K562 (cell line): ENCODE measurements at regions not wholly inside any gene's neighbourhood (a gene's known extent, or its start where the extent isn't known, plus 50 kb on each side); places are given as distances from the start of the nearest gene placed in this dataset.

Source experiments
- ATAC-seq: fragments of 200-7000 bp; cut with Tn5 transposase; 3 replicates; pipeline ENCODE4 v1.9.1; 2020; ENCODE audit warnings: moderate library complexity
- BruUV-seq: library from RNA; stranded (reverse); fragments of 400-500 nt; replicated peaks from 2 replicates; lab custom pipeline; 2021; lab: Mats Ljungman, UMichigan
- CTCF ChIA-PET: fragments of 300-600 bp; formaldehyde crosslinking; extraction: SDS; loops from one replicate; lab custom pipeline; 2021; ENCODE audit warnings: low intra/inter-chr PET ratio; lab: Yijun Ruan, JAX
- POLR2A ChIA-PET: fragments of 300-600, 350-650 bp; sonication (Branson Sonifier 250); formaldehyde crosslinking; extraction: SDS; loops from one replicate; lab custom pipeline; 2021; ENCODE audit warnings: antibody characterized with exemption, inconsistent platforms; lab: Yijun Ruan, JAX
- DNase-seq, 4 experiments: peaks; one replicate each; pipeline versions ENCODE4 v3.0.0 to v3.0.0-alpha.2; 2011 to 2018; ENCODE audit warnings: low spot score in 3 of 4, mixed read lengths in 3 of 4; ENCODE audit errors: extremely low read depth in 1 of 4
- FAIRE-seq: peaks from 2 replicates; lab custom pipeline; 2011; peaks lifted over from hg19 to GRCh38; lab: Jason Lieb, UNC
- H2AFZ ChIP-seq: 2 replicates; pipeline ENCODE4 v1.6.0; 2011; ENCODE audit warnings: low read depth, low read length, control low read depth, inconsistent platforms
- H3K27ac ChIP-seq: fragments of 200-600 bp; 3 replicates; pipeline ENCODE4 v1.8.0; 2011; ENCODE audit warnings: low read depth, mild to moderate bottlenecking, control low read depth, inconsistent platforms, low read length, moderate library complexity, mixed read lengths; ENCODE audit errors: extremely low read depth
- H3K27me3 ChIP-seq, 2 experiments: fragments of 300-600 bp in 1 of 2; 2 replicates in 1 of 2; 3 replicates in 1 of 2; pipeline versions ENCODE4 v1.6.0 to v1.8.0; 2011; ENCODE audit warnings: inconsistent platforms in 2 of 2, low read length in 2 of 2, mild to moderate bottlenecking in 1 of 2, mixed read lengths in 1 of 2, moderate library complexity in 1 of 2; ENCODE audit not compliant: control insufficient read depth in 2 of 2, insufficient read depth in 2 of 2
- H3K36me3 ChIP-seq: fragments of 300-600 bp; 3 replicates; pipeline ENCODE4 v1.8.0; 2011; ENCODE audit warnings: mild to moderate bottlenecking, low read length, inconsistent platforms; ENCODE audit not compliant: control insufficient read depth, insufficient read depth
- H3K4me1 ChIP-seq, 2 experiments: fragments of 200-600 bp in 1 of 2; replicated peaks in 1 of 2; 2 replicates in 1 of 2; 3 replicates in 1 of 2; pipeline versions ENCODE4 v1.5.1 to v1.8.0; 2011; ENCODE audit warnings: inconsistent platforms in 2 of 2, low read length in 2 of 2, mild to moderate bottlenecking in 1 of 2, mixed read lengths in 1 of 2, moderate library complexity in 1 of 2; ENCODE audit not compliant: control insufficient read depth in 2 of 2, insufficient read depth in 2 of 2
- H3K4me2 ChIP-seq: 2 replicates; pipeline ENCODE4 v1.6.1; 2011; ENCODE audit warnings: low read length, control low read depth, inconsistent platforms, mixed read lengths; ENCODE audit not compliant: insufficient read depth
- H3K4me3 ChIP-seq: fragments of 200-600 bp; sonication (generic), shearing (Covaris generic); 2 replicates; pipeline ENCODE4 v1.5.1; 2016; ENCODE audit warnings: control low read depth, inconsistent platforms
- H3K79me2 ChIP-seq: fragments of 200-600 bp; 3 replicates; pipeline ENCODE4 v1.8.0; 2011; ENCODE audit warnings: low read length, inconsistent platforms; ENCODE audit not compliant: control insufficient read depth, insufficient read depth
- H3K9ac ChIP-seq, 2 experiments: 2 replicates each; pipeline versions ENCODE4 v1.6.0 to v1.6.1; 2011; ENCODE audit warnings: low read depth in 2 of 2, low read length in 2 of 2, control low read depth in 1 of 2, inconsistent platforms in 1 of 2, mild to moderate bottlenecking in 1 of 2, mixed read lengths in 1 of 2; ENCODE audit not compliant: insufficient read depth in 1 of 2
- H3K9me1 ChIP-seq: one replicate; pipeline ENCODE4 v1.6.0; 2011; ENCODE audit warnings: inconsistent platforms, mild to moderate bottlenecking, low read length, moderate library complexity; ENCODE audit not compliant: control insufficient read depth, insufficient read depth
- H3K9me3 ChIP-seq: replicated peaks from 2 replicates; pipeline ENCODE4 v1.5.1; 2011; ENCODE audit warnings: low read depth, low read length, inconsistent platforms; ENCODE audit not compliant: control insufficient read depth, insufficient read depth
- H4K20me1 ChIP-seq: replicated peaks from 2 replicates; pipeline ENCODE4 v1.6.1; 2011; ENCODE audit warnings: low read length, inconsistent platforms, mixed read lengths; ENCODE audit not compliant: control insufficient read depth, insufficient read depth
- ARID1B ChIP-seq: fragments of 450-650 bp; IDR thresholded peaks from 2 replicates; pipeline ENCODE4 v1.6.1; 2016; ENCODE audit warnings: antibody characterized with exemption, mild to moderate bottlenecking, inconsistent platforms
- ATF4 ChIP-seq: fragments of 450-650 bp; formaldehyde crosslinking; IDR thresholded peaks from 2 replicates; pipeline ENCODE4 v1.4.0; 2022; ENCODE audit warnings: mild to moderate bottlenecking, moderate library complexity
- BACH1 ChIP-seq: fragments of 200-800 bp; sonication (Bioruptor generic); IDR thresholded peaks from 2 replicates; pipeline ENCODE4 v1.6.1; 2016; ENCODE audit warnings: missing genetic modification characterization, missing compliant biosample characterization
- C11orf30 ChIP-seq: fragments of 450-650 bp; IDR thresholded peaks from 2 replicates; pipeline ENCODE4 v1.6.1; 2016; ENCODE audit warnings: low read depth, mild to moderate bottlenecking
- CBFB ChIP-seq: sonication (generic); formaldehyde crosslinking; IDR thresholded peaks from 2 replicates; pipeline ENCODE4 v1.4.0; 2020; ENCODE audit warnings: mild to moderate bottlenecking, missing genetic modification reagents
- CBX1 ChIP-seq: sonication (generic); IDR thresholded peaks from 2 replicates; pipeline ENCODE4 v1.6.1; 2016; ENCODE audit warnings: antibody characterized with exemption, low read depth, mild to moderate bottlenecking
- CC2D1A ChIP-seq: fragments of 450-650 bp; IDR thresholded peaks from 2 replicates; pipeline ENCODE4 v1.6.1; 2017; ENCODE audit warnings: mild to moderate bottlenecking
- DPF2 ChIP-seq: fragments of 450-650 bp; IDR thresholded peaks from 2 replicates; pipeline ENCODE4 v1.6.1; 2016
- FOSL1 ChIP-seq: fragments of 200-800 bp; sonication (Bioruptor generic); conservative IDR thresholded peaks from 2 replicates; pipeline ENCODE4 v1.6.1; 2016; ENCODE audit warnings: missing genetic modification characterization, missing compliant biosample characterization
- GABPB2 ChIP-seq: fragments of 250-450 bp; sonication (Bioruptor Pico); conservative IDR thresholded peaks from 2 replicates; pipeline ENCODE4 v1.5.1; 2021; ENCODE audit warnings: mild to moderate bottlenecking
- HDAC1 ChIP-seq, 2 experiments: fragments of 450-650 bp; IDR thresholded peaks; 2 replicates each; pipeline ENCODE4 v1.6.1; 2016 to 2017; ENCODE audit warnings: inconsistent platforms in 1 of 2, mild to moderate bottlenecking in 1 of 2, moderate library complexity in 1 of 2
- MAFF ChIP-seq: IDR thresholded peaks from 2 replicates; pipeline ENCODE4 v1.6.1; 2012; ENCODE audit warnings: low read length, improper control_type of control experiment
- MAFG ChIP-seq: fragments of 450-650 bp; conservative IDR thresholded peaks from 2 replicates; pipeline ENCODE4 v1.6.1; 2016; ENCODE audit warnings: missing genetic modification characterization, missing compliant biosample characterization
- MNT ChIP-seq, 2 experiments: fragments of 450-650 bp; conservative IDR thresholded peaks; 2 replicates each; pipeline ENCODE4 v1.6.1; 2017; ENCODE audit warnings: mild to moderate bottlenecking in 2 of 2, moderate library complexity in 2 of 2
- NCOA1 ChIP-seq: fragments of 450-650 bp; IDR thresholded peaks from 2 replicates; pipeline ENCODE4 v1.6.1; 2016; ENCODE audit warnings: low read depth
- NFE2L1 ChIP-seq: fragments of 450-650 bp; IDR thresholded peaks from 2 replicates; pipeline ENCODE4 v1.6.1; 2016; ENCODE audit warnings: missing genetic modification characterization, low read depth, mild to moderate bottlenecking, missing compliant biosample characterization, moderate library complexity, borderline replicate concordance
- POLR2G ChIP-seq: fragments of 200-400 bp; formaldehyde crosslinking; IDR thresholded peaks from 2 replicates; pipeline ENCODE4 v1.6.1; 2017; ENCODE audit warnings: low read depth, mild to moderate bottlenecking, antibody characterized with exemption, low read length, moderate library complexity
- PTBP1 ChIP-seq: fragments of 200-400 bp; formaldehyde crosslinking; IDR thresholded peaks from 2 replicates; pipeline ENCODE4 v1.6.1; 2017; ENCODE audit warnings: low read depth, low read length
- RCOR1 ChIP-seq, 2 experiments: IDR thresholded peaks; 2 replicates each; pipeline ENCODE4 v1.6.1; 2012; ENCODE audit warnings: low read depth in 2 of 2, low read length in 2 of 2, borderline replicate concordance in 1 of 2, improper control_type of control experiment in 1 of 2
- TEAD4 ChIP-seq, 2 experiments: sonication (generic) in 1 of 2; formaldehyde crosslinking in 1 of 2; IDR thresholded peaks; 2 replicates each; pipeline versions ENCODE4 v1.6.1 to v1.8.0; 2012 to 2022; ENCODE audit warnings: borderline replicate concordance in 1 of 2, inconsistent platforms in 1 of 2, low read length in 1 of 2, mild to moderate bottlenecking in 1 of 2, missing genetic modification reagents in 1 of 2
- WGBS: fragments of 100-300 bp; shearing (Covaris generic); methylation state at CpG from one replicate; pipeline ENCODE4 v1.1.6; 2016; ENCODE audit warnings: low coverage, mixed read lengths; ENCODE audit not compliant: insufficient coverage; ENCODE audit errors: missing lambda C conversion rate; 5-methylcytosine and 5-hydroxymethylcytosine counted together
- in situ Hi-C: fragments of 300-500 bp; cut with MboI; formaldehyde crosslinking; loops from 4 replicates; pipeline ENCODE4 v1.15.0; 2018; ENCODE audit warnings: inconsistent platforms, mixed read lengths
- intact Hi-C: fragments of 100-400 bp; cut with micrococcal nuclease; formaldehyde crosslinking; loops from 2 replicates; pipeline ENCODE4 v1.14.2; 2022
- TF ChIP-seq, protein P1 (sequence below): sonication (generic); formaldehyde crosslinking; IDR thresholded peaks from 2 replicates; pipeline ENCODE4 v1.9.0; 2022; ENCODE audit warnings: mild to moderate bottlenecking, missing genetic modification reagents
- TF ChIP-seq, protein P2 (sequence below): IDR thresholded peaks from 2 replicates; pipeline ENCODE4 v1.6.1; 2011; ENCODE audit not compliant: insufficient read length; ENCODE audit errors: extremely low read depth

GRCh38 chr1:213715182-213715581, 272.6 kb upstream of the PROX1 start:
- intact Hi-C loops = no loop called here
- Histone ChIP-seq H3K36me3 (no peaks in the 10 kb centered on the region), H4K20me1 (no peaks in the 10 kb centered on the region), H3K9me3 (no peaks in the 10 kb centered on the region), H2AFZ (no peak overlapping the region), H3K79me2 (no peaks in the 10 kb centered on the region), H3K27me3 (no peaks in the 10 kb centered on the region), H3K9me1 (no peaks in the 10 kb centered on the region), H3K9ac (no peak overlapping the region), H3K27ac (no peak overlapping the region), H3K4me2 (no peak overlapping the region), H3K4me1 (peaks cover 0 to 3% of the 10 kb centered on the region in 2 experiments; a peak in 1 of 5 replicates), H3K4me3 (no peak overlapping the region)
- no TSS peak for BruUV-seq
- DNase-seq (no peak), FAIRE-seq (no peak), ATAC-seq (peak; percentile 48; the same call in 2 of the 3 replicates)
- ChIA-PET CTCF (no interaction called here), POLR2A (interaction anchor here (1.4 kb wide), 1 partner anchor 12 kb away, joined by 4 read pairs; no protein-coding TSS in a partner anchor)
- WGBS = 0% methylated on average over 1 of the region's 1 CpG
- in situ Hi-C loops = no loop called here
- TF ChIP-seq CBFB (CRISPR knock-in tag) (no peak), CC2D1A (no peak), CBX1 (no peak), DPF2 (0 out of 2 replicates have a peak, but pooled peaks have one; percentile 49), HDAC1 (IDR thresholded peaks at IDR 0.05) (no peak), NFE2L1 (tag) (peak; percentile 64), ARID1B (peak; percentile 39; the same call in 1 of the 2 replicates), MAFF (peak; percentile 63; the same call in 1 of the 2 replicates), ATF4 (CRISPR knock-in tag) (no peak), GABPB2 (CRISPR knock-in tag) (no peak), POLR2G (no peak), C11orf30 (peak; percentile 89), MNT (conservative IDR thresholded peaks at IDR 0.05) (no peak), TEAD4 (IDR thresholded peaks at IDR 0.05; ENCODE audit: low read length) (no peak), TEAD4 (CRISPR knock-in tag; IDR thresholded peaks at IDR 0.05; ENCODE audit: borderline replicate concordance) (no peak), PTBP1 (no peak), RCOR1 (IDR thresholded peaks at IDR 0.05; ENCODE audit: borderline replicate concordance in 1 of 2, low read depth in 2 of 2, low read length in 2 of 2) (peak in 1 of 2 experiments; percentile 47; a peak in 1 of 4 replicates), MAFG (tag) (peak; percentile 87), BACH1 (tag) (peak; percentile 79), NCOA1 (no peak), FOSL1 (tag) (0 out of 2 replicates have a peak, but pooled peaks have one; percentile 15)
- TF ChIP-seq, protein P1, sequence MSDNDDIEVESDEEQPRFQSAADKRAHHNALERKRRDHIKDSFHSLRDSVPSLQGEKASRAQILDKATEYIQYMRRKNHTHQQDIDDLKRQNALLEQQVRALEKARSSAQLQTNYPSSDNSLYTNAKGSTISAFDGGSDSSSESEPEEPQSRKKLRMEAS (CRISPR knock-in tag) = no peak
- TF ChIP-seq, protein P2, sequence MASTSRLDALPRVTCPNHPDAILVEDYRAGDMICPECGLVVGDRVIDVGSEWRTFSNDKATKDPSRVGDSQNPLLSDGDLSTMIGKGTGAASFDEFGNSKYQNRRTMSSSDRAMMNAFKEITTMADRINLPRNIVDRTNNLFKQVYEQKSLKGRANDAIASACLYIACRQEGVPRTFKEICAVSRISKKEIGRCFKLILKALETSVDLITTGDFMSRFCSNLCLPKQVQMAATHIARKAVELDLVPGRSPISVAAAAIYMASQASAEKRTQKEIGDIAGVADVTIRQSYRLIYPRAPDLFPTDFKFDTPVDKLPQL = no peak
